ENCODE measurements at regions not wholly inside any gene's neighbourhood (a gene's known extent, or its start where the extent isn't known, plus 50 kb on each side); places are given as distances from the start of the nearest gene placed in this dataset.

DNA sequence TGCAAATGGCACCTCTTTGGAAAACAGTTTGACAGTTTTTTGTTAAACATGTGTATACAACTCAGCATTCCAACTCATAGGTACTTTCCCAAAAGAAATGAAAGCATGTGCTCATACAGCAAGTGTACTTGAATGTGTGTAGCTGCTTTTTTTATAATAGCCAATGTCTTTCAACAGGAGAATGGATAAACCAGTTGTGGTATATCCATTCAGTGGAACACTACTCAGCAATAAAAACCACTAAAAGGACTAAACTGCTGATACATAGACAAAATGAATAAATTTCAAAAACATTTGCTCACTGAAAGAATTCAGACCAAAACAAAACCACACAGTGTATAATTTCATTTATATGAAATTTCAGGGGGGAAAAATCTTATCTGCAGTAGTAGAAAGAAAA, 267.3 kb downstream of the NR2F1-AS1 start:
- DNase-seq, result no peak

- DNase-seq, result no peak
These were observed 269.1 kb downstream of the NR2F1-AS1 start for GRCh38 chr5:93311881-93312280.

- DNase-seq, result peak; percentile 5
These were observed 273.5 kb downstream of the NR2F1-AS1 start for GRCh38 chr5:93307557-93307956.

DNA sequence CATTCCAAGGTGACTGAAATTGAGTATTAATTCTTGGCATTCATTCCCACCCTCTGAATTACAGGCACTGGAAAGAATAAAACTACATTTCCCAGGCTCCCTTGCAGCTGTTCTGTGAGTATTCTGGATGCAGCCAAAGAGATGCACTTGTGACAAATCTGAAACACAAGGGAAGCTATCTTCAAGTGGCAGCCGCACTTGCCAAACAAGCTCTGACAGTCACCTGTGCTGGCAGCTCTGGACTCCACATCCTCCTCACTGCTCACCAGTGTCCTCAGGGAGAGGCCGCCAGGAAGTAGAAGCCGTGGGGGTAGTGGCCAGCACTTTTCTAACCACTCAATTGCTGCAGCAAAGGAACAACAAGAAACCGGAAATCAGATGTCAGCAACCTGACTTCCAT, 275.0 kb downstream of the NR2F1-AS1 start:
- no peak for DNase-seq

DNA sequence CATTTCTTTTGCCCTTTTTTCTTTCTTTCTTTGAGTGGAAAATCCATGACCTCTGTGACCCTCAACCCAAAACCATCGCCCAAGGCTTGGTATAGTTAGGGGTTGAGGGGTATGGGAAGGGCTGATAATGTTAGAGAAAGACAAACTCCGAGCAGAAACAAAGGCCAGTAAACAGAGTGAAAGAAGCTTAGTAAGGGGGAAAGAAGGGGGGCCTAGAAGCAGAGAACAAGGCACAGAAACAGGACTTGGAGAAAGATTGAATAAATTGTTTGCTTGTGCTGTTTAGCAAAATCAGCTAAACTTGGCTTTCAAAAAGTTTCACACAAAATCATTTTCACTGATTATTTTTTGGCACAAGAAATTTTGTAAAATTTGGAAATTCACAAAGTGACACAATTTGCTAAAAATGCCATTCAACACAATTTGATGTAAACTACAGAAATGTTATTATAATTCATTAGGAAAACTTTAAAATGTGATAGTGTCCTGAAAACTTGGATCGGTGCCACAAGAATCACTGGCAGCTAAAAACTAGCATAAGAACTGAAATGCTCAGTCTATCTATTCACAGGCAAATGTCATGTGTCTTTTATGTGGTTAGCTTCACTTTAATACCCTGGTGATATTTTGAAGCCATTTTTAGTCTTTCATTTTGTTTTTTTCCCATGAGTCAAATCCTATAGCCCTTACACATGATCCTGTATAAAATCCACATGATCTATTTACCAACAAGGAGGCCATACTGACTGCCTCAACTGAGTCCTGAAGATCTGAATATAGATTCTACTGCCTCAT, 276.4 kb downstream of the NR2F1-AS1 start:
- DNase-seq, result no peak

DNA sequence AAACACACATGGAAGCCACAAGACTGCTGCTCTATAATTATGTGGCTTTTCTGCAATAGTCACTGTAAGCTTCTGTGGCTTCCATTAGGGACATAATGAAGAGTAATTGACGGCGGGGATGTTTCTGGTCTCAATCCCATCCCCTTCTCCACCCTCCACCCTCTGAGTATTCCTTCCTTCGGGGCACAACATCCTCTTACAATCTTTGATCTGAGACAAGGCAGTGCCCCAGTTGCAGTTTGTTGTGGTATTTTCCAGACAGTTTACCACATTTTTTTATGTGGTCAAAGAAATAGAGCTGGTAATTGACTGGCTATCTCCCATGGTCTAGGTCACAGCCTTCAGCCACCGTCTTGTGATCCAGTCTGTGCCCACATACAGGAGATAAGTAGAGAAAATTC, 277.7 kb downstream of the NR2F1-AS1 start:
- DNase-seq, result no peak

- no peak for DNase-seq
These were observed 278.3 kb downstream of the NR2F1-AS1 start for GRCh38 chr5:93302711-93303110.

GRCh38 chr5:93300945-93301344, 280.1 kb downstream of the NR2F1-AS1 start:
- no peak for DNase-seq

DNA sequence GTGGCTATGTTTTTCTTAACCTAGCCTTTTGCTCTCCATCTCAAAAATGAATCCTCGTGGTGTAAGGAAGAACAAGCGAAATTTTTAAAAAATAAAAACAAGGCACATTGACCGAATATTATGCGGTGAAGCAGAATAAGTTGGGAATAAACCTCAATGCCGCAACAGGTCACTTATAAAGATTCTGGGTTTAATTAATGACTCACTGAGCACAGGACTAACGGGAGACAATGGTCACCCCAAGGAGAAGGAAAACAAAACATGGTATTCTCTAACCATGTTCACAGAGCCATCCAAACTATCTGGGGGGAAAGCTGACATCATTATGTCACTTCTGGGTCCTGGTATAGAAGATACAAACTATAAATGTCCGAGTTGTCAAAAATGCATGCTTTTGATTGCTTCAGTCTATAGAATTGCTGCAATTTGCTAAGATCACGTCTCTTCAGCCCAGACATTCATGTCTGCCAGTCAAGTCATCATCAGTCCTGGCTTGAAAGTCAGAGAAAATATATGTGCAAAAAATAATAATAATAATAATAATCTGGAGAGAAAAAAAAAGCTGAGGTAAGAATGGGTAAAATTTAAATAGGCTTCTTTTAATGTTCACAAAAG, 280.6 kb downstream of the NR2F1-AS1 start:
- no peak for DNase-seq

DNA sequence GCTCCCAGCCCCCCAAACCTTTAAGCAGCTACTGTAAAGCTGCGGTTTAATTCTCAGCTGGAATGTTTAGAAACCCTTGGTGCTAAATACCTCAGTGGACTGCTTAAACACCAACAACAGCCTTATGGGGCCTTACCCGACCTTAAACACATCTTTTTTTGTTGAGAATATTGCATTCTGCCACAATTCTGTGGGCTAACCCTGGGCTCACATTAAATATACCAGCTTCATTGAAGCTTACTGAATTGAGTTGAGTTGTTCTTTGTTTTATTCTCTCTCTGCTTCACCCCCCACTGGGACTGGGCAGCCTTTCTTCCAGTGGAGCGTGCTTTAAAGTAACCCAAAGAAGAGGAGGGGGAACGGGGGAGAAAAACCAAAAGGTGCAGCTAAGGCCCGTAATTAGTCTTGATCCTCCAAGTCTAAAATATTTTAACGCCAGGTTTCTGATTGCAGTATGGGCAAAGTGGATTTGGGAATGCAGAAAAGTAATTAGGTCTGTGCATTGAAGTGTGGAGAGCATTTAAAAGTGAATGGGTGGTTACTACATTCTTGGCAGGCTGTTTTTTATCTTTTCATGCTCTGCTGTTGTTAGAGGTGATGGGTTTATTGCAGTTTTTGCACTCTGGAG, 281.2 kb downstream of the NR2F1-AS1 start:
- DNase-seq, result peak; percentile 93

DNA sequence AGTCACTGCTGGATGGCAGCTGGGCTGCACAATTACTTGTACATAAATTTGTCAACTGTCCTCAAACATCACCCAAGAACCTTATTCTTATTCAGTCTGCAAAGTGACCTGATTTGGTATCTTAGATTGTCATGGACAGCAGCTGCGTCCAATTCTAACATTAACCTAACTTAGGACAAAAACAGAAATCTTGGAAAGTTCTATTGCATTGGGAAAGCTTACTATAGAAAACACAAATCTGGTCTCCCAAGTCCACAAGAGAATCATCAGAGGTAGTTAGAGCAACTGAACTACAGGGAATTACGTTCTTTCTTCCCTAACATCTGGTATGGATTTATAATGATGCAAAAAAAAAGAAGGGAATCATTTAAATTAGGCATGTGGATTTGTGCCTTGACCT, 283.9 kb downstream of the NR2F1-AS1 start:
- DNase-seq, result no peak

GRCh38 chr5:93296338-93296737, 284.7 kb downstream of the NR2F1-AS1 start:
- DNase-seq, result no peak

- no peak for DNase-seq
These were observed 286.0 kb downstream of the NR2F1-AS1 start for GRCh38 chr5:93294996-93295395.

- DNase-seq, result no peak
These were observed 286.8 kb downstream of the NR2F1-AS1 start for GRCh38 chr5:93294199-93294598.

- DNase-seq, result no peak
These were observed 291.1 kb downstream of the NR2F1-AS1 start for GRCh38 chr5:93289942-93290341.

- no peak for DNase-seq
These were observed 295.6 kb downstream of the NR2F1-AS1 start for GRCh38 chr5:93285461-93285860.

GRCh38 chr5:93281980-93282772, 298.8 kb downstream of the NR2F1-AS1 start:
- DNase-seq, result no peak

DNA sequence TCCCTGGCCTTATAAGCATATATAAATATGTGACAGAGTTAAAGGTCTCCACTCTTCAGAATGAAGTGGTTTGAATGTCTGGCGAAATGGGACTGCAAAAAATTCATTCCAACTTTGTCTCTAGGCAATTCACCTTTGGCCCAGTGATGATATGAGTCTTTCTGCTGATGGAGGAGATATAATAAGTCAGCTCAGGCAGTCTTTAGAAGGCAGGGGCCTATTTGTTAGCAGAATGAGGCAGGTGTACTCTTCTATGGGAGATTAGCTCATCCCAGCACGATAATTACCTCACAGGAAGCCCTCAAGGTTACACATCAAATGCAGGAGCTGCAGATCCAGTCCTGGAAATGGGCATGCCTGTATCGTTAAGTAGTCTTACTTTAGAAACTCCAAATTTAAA, 300.5 kb downstream of the NR2F1-AS1 start:
- no peak for DNase-seq

GRCh38 chr5:93279296-93279963, 301.6 kb downstream of the NR2F1-AS1 start:
- no peak for DNase-seq

DNA sequence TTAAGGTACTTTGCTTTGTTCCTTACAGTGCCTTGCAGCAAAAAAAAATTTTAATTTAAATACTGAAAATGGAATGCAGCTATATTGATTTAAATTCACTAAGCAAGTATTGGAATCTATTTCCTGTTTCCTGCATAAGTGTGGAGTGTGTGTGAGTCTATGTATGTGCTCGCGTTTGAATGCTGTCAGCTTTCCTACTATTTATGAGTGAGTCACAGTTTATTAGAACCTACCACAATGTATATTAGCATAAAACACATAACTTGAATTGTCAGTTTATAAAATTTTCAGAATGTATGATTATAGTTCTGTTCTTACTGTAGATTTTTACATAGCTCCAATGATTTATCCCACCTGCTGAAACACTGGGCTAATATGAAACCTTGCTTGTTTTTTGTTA, 302.1 kb downstream of the NR2F1-AS1 start:
- no peak for DNase-seq

- DNase-seq, result no peak
These were observed 304.0 kb downstream of the NR2F1-AS1 start for GRCh38 chr5:93277051-93277450.

GRCh38 chr5:93275376-93275775, 305.6 kb downstream of the NR2F1-AS1 start:
- DNase-seq, result no peak

- DNase-seq, result no peak
These were observed 306.7 kb downstream of the NR2F1-AS1 start for GRCh38 chr5:93274291-93274690.
